Natural killer cell (primary cell): ENCODE measurements at regions not wholly inside any gene's neighbourhood (a gene's known extent, or its start where the extent isn't known, plus 50 kb on each side); places are given as distances from the start of the nearest gene placed in this dataset.

Experiments used
- ATAC-seq, 3 donors: fragments of 150-1000 bp in 2 of 3; fragments of 200-7000 bp in 1 of 3; cut with Tn5 transposase; 1 replicate in 1 of 3; 2 replicates in 2 of 3; pipeline ENCODE4 v1.10.0; 2021; ENCODE audit warnings: mild to moderate bottlenecking in 2 of 3, moderate library complexity in 2 of 3
- DNase-seq, 2 donors: peaks; one replicate each; pipeline versions ENCODE4 v3.0.0 to v3.0.0-alpha.2; 2013 to 2021; ENCODE audit warnings: mixed read lengths in 1 of 2
- H3K27ac ChIP-seq: one replicate; pipeline ENCODE4 v1.5.1; 2013; ENCODE audit warnings: mild to moderate bottlenecking, low read length
- H3K27me3 ChIP-seq: one replicate; pipeline ENCODE4 v1.6.1; 2013; ENCODE audit warnings: low read length; ENCODE audit not compliant: control insufficient read depth, insufficient read depth
- H3K36me3 ChIP-seq: one replicate; pipeline ENCODE4 v1.6.1; 2013; ENCODE audit warnings: low read length; ENCODE audit not compliant: control insufficient read depth, insufficient read depth
- H3K4me1 ChIP-seq: one replicate; pipeline ENCODE4 v1.6.1; 2013; ENCODE audit warnings: low read length; ENCODE audit not compliant: control insufficient read depth, insufficient read depth
- H3K4me3 ChIP-seq: one replicate; pipeline ENCODE4 v1.5.1; 2013; ENCODE audit warnings: low read length
- H3K9me3 ChIP-seq: one replicate; pipeline ENCODE4 v1.6.1; 2013; ENCODE audit warnings: low read length; ENCODE audit not compliant: control insufficient read depth, insufficient read depth
- H3K27ac Mint-ChIP-seq, 2 donors: one replicate each; pipeline ENCODE4 v1.8.0; 2022; ENCODE audit warnings: mild to moderate bottlenecking in 2 of 2, mixed read lengths in 2 of 2, moderate library complexity in 1 of 2
- H3K27me3 Mint-ChIP-seq, 2 donors: one replicate each; pipeline ENCODE4 v1.8.0; 2022; ENCODE audit warnings: low read depth in 2 of 2, mixed read lengths in 2 of 2
- H3K36me3 Mint-ChIP-seq: one replicate; pipeline ENCODE4 v1.8.0; 2022; ENCODE audit warnings: mixed read lengths
- H3K4me1 Mint-ChIP-seq, 2 donors: one replicate each; pipeline ENCODE4 v1.8.0; 2022; ENCODE audit warnings: mixed read lengths in 2 of 2
- H3K4me3 Mint-ChIP-seq: one replicate; pipeline ENCODE4 v1.8.0; 2022; ENCODE audit warnings: mild to moderate bottlenecking, moderate library complexity, mixed read lengths
- H3K9me3 Mint-ChIP-seq, 2 donors: one replicate each; pipeline ENCODE4 v1.8.0; 2022; ENCODE audit warnings: mixed read lengths in 2 of 2
- WGBS: methylation state at CpG from one replicate; pipeline ENCODE4 v1.1.7; 2013; ENCODE audit warnings: missing lambda C conversion rate; ENCODE audit not compliant: insufficient coverage; 5-methylcytosine and 5-hydroxymethylcytosine counted together
- intact Hi-C: fragments of 100-400 bp; cut with micrococcal nuclease; formaldehyde crosslinking; loops from one replicate; pipeline ENCODE4 v1.14.2; 2022
- TF ChIP-seq, protein P1 (sequence below): fragments of 200-600 bp; IDR thresholded peaks from one replicate; pipeline ENCODE4 v1.8.0; 2022; ENCODE audit warnings: antibody characterized with exemption

GRCh38 chr1:29793653-29794348, 557.5 kb downstream of the PTPRU start:
- no peak for ATAC-seq
- DNase-seq: no peak
- 85% methylated on average over 6 of the region's 8 CpGs for WGBS
- H3K4me3 Mint-ChIP-seq: no peak overlapping the region
- no peaks in the 10 kb centered on the region for H3K36me3 Mint-ChIP-seq
- H3K4me3 ChIP-seq: no peak overlapping the region
- H3K4me1 Mint-ChIP-seq: no peaks in the 10 kb centered on the region
- TF ChIP-seq, protein P1, sequence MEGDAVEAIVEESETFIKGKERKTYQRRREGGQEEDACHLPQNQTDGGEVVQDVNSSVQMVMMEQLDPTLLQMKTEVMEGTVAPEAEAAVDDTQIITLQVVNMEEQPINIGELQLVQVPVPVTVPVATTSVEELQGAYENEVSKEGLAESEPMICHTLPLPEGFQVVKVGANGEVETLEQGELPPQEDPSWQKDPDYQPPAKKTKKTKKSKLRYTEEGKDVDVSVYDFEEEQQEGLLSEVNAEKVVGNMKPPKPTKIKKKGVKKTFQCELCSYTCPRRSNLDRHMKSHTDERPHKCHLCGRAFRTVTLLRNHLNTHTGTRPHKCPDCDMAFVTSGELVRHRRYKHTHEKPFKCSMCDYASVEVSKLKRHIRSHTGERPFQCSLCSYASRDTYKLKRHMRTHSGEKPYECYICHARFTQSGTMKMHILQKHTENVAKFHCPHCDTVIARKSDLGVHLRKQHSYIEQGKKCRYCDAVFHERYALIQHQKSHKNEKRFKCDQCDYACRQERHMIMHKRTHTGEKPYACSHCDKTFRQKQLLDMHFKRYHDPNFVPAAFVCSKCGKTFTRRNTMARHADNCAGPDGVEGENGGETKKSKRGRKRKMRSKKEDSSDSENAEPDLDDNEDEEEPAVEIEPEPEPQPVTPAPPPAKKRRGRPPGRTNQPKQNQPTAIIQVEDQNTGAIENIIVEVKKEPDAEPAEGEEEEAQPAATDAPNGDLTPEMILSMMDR: no peak
- intact Hi-C loops: loop anchor here (2.0 to 5.0 kb wide), 2 partner anchors 294 to 587 kb away; no protein-coding TSS in a partner anchor
- H3K27ac Mint-ChIP-seq: no peak overlapping the region
- no peaks in the 10 kb centered on the region for H3K36me3 ChIP-seq
- no peaks in the 10 kb centered on the region for H3K27me3 Mint-ChIP-seq
- no peaks in the 10 kb centered on the region for H3K27me3 ChIP-seq
- no peaks in the 10 kb centered on the region for H3K4me1 ChIP-seq
- H3K9me3 Mint-ChIP-seq: no peaks in the 10 kb centered on the region
- no peak overlapping the region for H3K27ac ChIP-seq
- no peaks in the 10 kb centered on the region for H3K9me3 ChIP-seq

DNA sequence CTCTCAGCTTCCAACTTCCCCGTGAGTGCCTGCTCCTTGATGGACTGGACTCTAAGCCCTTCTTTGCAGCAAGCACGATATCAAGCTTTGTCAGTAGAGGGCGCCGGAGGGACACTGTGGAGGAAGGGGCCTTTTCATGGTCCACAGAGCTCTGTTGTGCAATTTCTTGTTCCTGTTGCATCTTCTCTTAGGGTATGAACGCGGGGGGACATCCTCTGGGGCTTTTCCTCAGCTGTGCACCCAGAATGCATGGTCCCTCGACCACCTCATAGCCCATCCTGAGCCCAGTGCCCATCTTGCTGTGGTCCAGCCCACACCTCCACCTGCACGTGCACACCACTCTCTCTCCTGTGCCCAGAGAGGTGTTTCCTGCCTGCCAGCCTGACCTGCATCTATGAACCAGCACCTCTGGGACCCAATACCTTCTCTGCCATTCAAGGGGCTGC, 556.8 kb downstream of the PTPRU start:
- no peak overlapping the region for H3K4me3 Mint-ChIP-seq
- H3K27ac Mint-ChIP-seq: no peak overlapping the region
- intact Hi-C loops: loop anchor here (2.0 to 5.0 kb wide), 2 partner anchors 294 to 588 kb away; no protein-coding TSS in a partner anchor
- Histone ChIP-seq H3K27me3 (no peaks in the 10 kb centered on the region), H3K4me1 (no peaks in the 10 kb centered on the region), H3K4me3 (no peak overlapping the region), H3K27ac (no peak overlapping the region), H3K36me3 (no peaks in the 10 kb centered on the region), H3K9me3 (no peaks in the 10 kb centered on the region)
- peak; percentile 42 to 72 (median 57) for ATAC-seq
- 8% methylated on average over 8 of the region's 8 CpGs for WGBS
- DNase-seq: peak; percentile 49 to 55
- H3K9me3 Mint-ChIP-seq: no peaks in the 10 kb centered on the region
- no peaks in the 10 kb centered on the region for H3K27me3 Mint-ChIP-seq
- H3K36me3 Mint-ChIP-seq: no peaks in the 10 kb centered on the region
- no peaks in the 10 kb centered on the region for H3K4me1 Mint-ChIP-seq
- TF ChIP-seq, protein P1: peak; percentile 64

DNA sequence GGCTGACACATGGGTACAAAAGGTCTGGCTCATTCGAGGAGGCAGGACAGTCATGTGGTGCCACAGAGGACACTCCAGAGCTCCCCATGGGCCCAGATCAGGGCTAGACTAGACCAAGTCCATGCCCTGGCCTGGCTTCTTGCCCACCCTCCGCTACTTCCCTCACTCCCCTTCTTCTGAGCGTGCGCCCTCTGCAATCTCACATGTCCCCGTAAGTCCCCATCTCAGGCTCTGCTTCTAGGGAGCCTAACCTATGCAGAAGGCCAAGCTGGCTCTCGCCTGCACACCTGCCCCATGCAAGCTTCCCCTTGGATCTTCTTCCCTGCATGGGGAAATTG, 553.6 kb downstream of the PTPRU start:
- intact Hi-C loops: loop anchor here (5.0 kb wide), 1 partner anchor 297 kb away; no protein-coding TSS in a partner anchor
- WGBS: 70% methylated on average over 6 of the region's 6 CpGs
- no peak overlapping the region for H3K4me3 Mint-ChIP-seq

More for the DNA sequence above, 553.6 kb downstream of the PTPRU start:
- TF ChIP-seq, protein P1: no peak
- Mint-ChIP-seq H3K27me3 (no peaks in the 10 kb centered on the region), H3K4me1 (no peaks in the 10 kb centered on the region), H3K27ac (no peak overlapping the region), H3K9me3 (no peaks in the 10 kb centered on the region), H3K36me3 (no peaks in the 10 kb centered on the region)
- Histone ChIP-seq H3K27ac (no peak overlapping the region), H3K9me3 (no peaks in the 10 kb centered on the region), H3K4me1 (no peaks in the 10 kb centered on the region), H3K36me3 (no peaks in the 10 kb centered on the region), H3K4me3 (no peak overlapping the region), H3K27me3 (no peaks in the 10 kb centered on the region)
- DNase-seq (no peak), ATAC-seq (no peak)
